ENCODE measurements at regions not wholly inside any gene's neighbourhood (a gene's known extent, or its start where the extent isn't known, plus 50 kb on each side); places are given as distances from the start of the nearest gene placed in this dataset.
"Not testable (repeated sequence)": the region's sequence is repeated elsewhere in the genome, so short reads cannot be mapped to it uniquely, and the experiment has no call there.

- DNase-seq (ENCODE audit: extremely low read depth, low read depth), result no peak
Observed at GRCh38 chr7:24127930-24128329, 156.1 kb upstream of the NPY start.

GRCh38 chr7:24129597-24129996, 154.4 kb upstream of the NPY start:
- no peak for DNase-seq (ENCODE audit: extremely low read depth, low read depth)

GRCh38 chr7:24130631-24131030, 153.4 kb upstream of the NPY start:
- DNase-seq (ENCODE audit: extremely low read depth, low read depth), result no peak

- DNase-seq (ENCODE audit: extremely low read depth, low read depth), result no peak
Observed at GRCh38 chr7:24133691-24134090, 150.3 kb upstream of the NPY start.

GRCh38 chr7:24134535-24134934, 149.5 kb upstream of the NPY start:
- no peak for DNase-seq (ENCODE audit: extremely low read depth, low read depth)

- no peak for DNase-seq (ENCODE audit: extremely low read depth, low read depth)
Observed at GRCh38 chr7:24135003-24135817, 148.8 kb upstream of the NPY start.

- no peak for DNase-seq (ENCODE audit: extremely low read depth, low read depth)
Observed at GRCh38 chr7:24137338-24137737, 146.7 kb upstream of the NPY start.

- DNase-seq (ENCODE audit: extremely low read depth, low read depth), result no peak
Observed at GRCh38 chr7:24138343-24138742, 145.6 kb upstream of the NPY start.

GRCh38 chr7:24140001-24140400, 144.0 kb upstream of the NPY start:
- DNase-seq (ENCODE audit: extremely low read depth, low read depth), result no peak

GRCh38 chr7:24141874-24142509, 142.0 kb upstream of the NPY start:
- no peak for DNase-seq (ENCODE audit: extremely low read depth, low read depth)

- no peak for DNase-seq (ENCODE audit: extremely low read depth, low read depth)
Observed at GRCh38 chr7:24143547-24143946, 140.4 kb upstream of the NPY start.

- DNase-seq (ENCODE audit: extremely low read depth, low read depth), result no peak
Observed at GRCh38 chr7:24151944-24152343, 132.0 kb upstream of the NPY start.

- DNase-seq (ENCODE audit: extremely low read depth, low read depth), result no peak
Observed at GRCh38 chr7:24152356-24152755, 131.6 kb upstream of the NPY start.

GRCh38 chr7:24152877-24153472, 131.0 kb upstream of the NPY start:
- DNase-seq (ENCODE audit: extremely low read depth, low read depth), result no peak

- no peak for DNase-seq (ENCODE audit: extremely low read depth, low read depth)
Observed at GRCh38 chr7:24157666-24158065, 126.3 kb upstream of the NPY start.

GRCh38 chr7:24158975-24159374, 125.0 kb upstream of the NPY start:
- DNase-seq (ENCODE audit: extremely low read depth, low read depth), result no peak

GRCh38 chr7:24164401-24164800, 119.6 kb upstream of the NPY start:
- no peak for DNase-seq (ENCODE audit: extremely low read depth, low read depth)

GRCh38 chr7:24169077-24169624, 114.8 kb upstream of the NPY start:
- DNase-seq (ENCODE audit: extremely low read depth, low read depth), result no peak

- not testable (repeated sequence) for DNase-seq (ENCODE audit: extremely low read depth, low read depth)
Observed at GRCh38 chr7:24171951-24172350, 112.0 kb upstream of the NPY start.

- DNase-seq (ENCODE audit: extremely low read depth, low read depth), result no peak
Observed at GRCh38 chr7:24172856-24173255, 111.1 kb upstream of the NPY start.

GRCh38 chr7:24175603-24176002, 108.4 kb upstream of the NPY start:
- no peak for DNase-seq (ENCODE audit: extremely low read depth, low read depth)

All from NCI-H460 (cell line).